ENCODE measurements at regions not wholly inside any gene's neighbourhood (a gene's known extent, or its start where the extent isn't known, plus 50 kb on each side); places are given as distances from the start of the nearest gene placed in this dataset.

DNA sequence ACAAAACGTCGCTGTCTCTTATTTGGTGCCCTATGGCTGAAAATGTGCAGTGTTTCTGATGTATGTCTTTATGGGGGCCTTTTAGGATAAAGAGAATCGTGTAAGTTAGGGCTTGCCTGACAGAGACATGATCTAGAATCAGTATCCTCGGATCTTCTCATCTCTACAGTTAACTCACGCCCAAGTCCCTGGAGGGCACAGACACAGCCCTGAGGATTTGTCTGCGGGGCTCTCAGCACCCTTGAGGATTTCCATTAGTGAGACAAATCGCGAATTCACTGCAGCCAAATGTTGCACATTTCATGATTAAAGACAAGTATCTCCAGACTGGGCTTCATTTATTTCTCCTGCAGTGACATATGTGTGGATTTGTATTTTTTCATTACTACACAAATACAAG, 552.7 kb downstream of the C6orf118 start:
- Mint-ChIP-seq H3K36me3 (ENCODE audit: insufficient read depth, unreplicated experiment) (no peaks in the 10 kb centered on the region), H3K27ac (ENCODE audit: low read depth, unreplicated experiment) (no peak overlapping the region), H3K9me3 (ENCODE audit: unreplicated experiment) (peaks cover 5% of the 10 kb centered on the region), H3K4me3 (ENCODE audit: unreplicated experiment) (no peak overlapping the region), H3K4me1 (ENCODE audit: insufficient read depth, unreplicated experiment) (peaks cover 4% of the 10 kb centered on the region), H3K27me3 (ENCODE audit: insufficient read depth, unreplicated experiment) (no peaks in the 10 kb centered on the region)
- TF ChIP-seq, protein P1, sequence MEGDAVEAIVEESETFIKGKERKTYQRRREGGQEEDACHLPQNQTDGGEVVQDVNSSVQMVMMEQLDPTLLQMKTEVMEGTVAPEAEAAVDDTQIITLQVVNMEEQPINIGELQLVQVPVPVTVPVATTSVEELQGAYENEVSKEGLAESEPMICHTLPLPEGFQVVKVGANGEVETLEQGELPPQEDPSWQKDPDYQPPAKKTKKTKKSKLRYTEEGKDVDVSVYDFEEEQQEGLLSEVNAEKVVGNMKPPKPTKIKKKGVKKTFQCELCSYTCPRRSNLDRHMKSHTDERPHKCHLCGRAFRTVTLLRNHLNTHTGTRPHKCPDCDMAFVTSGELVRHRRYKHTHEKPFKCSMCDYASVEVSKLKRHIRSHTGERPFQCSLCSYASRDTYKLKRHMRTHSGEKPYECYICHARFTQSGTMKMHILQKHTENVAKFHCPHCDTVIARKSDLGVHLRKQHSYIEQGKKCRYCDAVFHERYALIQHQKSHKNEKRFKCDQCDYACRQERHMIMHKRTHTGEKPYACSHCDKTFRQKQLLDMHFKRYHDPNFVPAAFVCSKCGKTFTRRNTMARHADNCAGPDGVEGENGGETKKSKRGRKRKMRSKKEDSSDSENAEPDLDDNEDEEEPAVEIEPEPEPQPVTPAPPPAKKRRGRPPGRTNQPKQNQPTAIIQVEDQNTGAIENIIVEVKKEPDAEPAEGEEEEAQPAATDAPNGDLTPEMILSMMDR (IDR thresholded peaks at IDR 0.05; ENCODE audit: unreplicated experiment) = no peak
- ChIA-PET POLR2A (no interaction called here), CTCF (no interaction called here)
- intact Hi-C loops (cut with micrococcal nuclease) = no loop called here
- BruUV-seq (replicated peaks) = no TSS peak
- no peak for DNase-seq (ENCODE audit: unreplicated experiment)

DNA sequence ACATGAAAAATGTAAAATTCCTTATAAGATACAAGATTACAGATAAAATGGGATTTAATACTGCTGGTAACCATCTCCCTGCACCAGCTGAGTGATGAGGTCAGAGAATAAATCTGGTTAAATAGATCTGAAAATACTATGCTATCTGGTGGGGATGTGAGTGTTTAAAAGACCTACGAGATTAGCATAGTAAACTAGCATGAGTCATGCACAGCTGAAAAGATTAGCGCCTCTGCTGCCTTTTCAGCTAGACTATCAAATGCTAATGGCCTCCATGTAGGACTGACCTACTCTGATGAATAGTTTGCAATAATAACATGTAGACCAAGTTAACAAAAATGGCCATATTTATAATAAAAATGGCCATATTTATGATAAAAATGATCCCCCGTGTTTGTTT, 553.3 kb downstream of the C6orf118 start:
- BruUV-seq (replicated peaks) = no TSS peak
- CTCF ChIA-PET = no interaction called here
- TF ChIP-seq, protein P1 (IDR thresholded peaks at IDR 0.05; ENCODE audit: unreplicated experiment) = no peak
- Mint-ChIP-seq H3K36me3 (ENCODE audit: insufficient read depth, unreplicated experiment) (no peaks in the 10 kb centered on the region), H3K4me3 (ENCODE audit: unreplicated experiment) (no peak overlapping the region), H3K27me3 (ENCODE audit: insufficient read depth, unreplicated experiment) (no peaks in the 10 kb centered on the region), H3K4me1 (ENCODE audit: insufficient read depth, unreplicated experiment) (no peaks in the 10 kb centered on the region), H3K27ac (ENCODE audit: low read depth, unreplicated experiment) (no peak overlapping the region), H3K9me3 (ENCODE audit: unreplicated experiment) (no peaks in the 10 kb centered on the region)
- intact Hi-C loops (cut with micrococcal nuclease) = no loop called here
- POLR2A ChIA-PET = no interaction called here
- no peak for DNase-seq (ENCODE audit: unreplicated experiment)

DNA sequence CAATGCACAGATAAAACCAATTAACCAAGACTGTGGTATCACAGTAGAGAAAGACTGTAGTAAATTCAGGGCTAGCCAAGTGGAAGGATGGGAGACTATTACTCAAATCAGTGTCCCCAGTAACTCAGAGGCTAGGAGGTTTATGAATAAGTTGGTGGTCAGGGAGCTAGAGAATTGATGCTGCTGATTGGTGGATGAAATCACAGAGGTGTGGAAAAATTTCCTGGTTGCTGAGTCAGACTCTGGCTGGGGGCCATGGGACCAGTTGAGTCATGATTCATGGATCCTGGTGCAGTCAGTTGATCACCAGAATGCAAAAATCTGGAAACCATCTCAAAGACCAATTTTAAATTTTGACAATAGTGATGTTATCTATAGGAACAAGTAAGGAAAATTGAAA, 555.9 kb downstream of the C6orf118 start:
- Mint-ChIP-seq H3K27me3 (ENCODE audit: insufficient read depth, unreplicated experiment) (no peaks in the 10 kb centered on the region), H3K27ac (ENCODE audit: low read depth, unreplicated experiment) (no peak overlapping the region), H3K9me3 (ENCODE audit: unreplicated experiment) (no peaks in the 10 kb centered on the region), H3K36me3 (ENCODE audit: insufficient read depth, unreplicated experiment) (no peaks in the 10 kb centered on the region), H3K4me1 (ENCODE audit: insufficient read depth, unreplicated experiment) (peaks cover 14% of the 10 kb centered on the region), H3K4me3 (ENCODE audit: unreplicated experiment) (no peak overlapping the region)
- intact Hi-C loops (cut with micrococcal nuclease) = no loop called here
- peak; percentile 88 for DNase-seq (ENCODE audit: unreplicated experiment)
- no TSS peak for BruUV-seq (replicated peaks)
- ChIA-PET CTCF (no interaction called here), POLR2A (interaction anchor here (1.2 kb wide), 2 partner anchors 9 to 15 kb away, joined by 3 to 4 read pairs; no protein-coding TSS in a partner anchor)
- TF ChIP-seq, protein P1 (IDR thresholded peaks at IDR 0.05; ENCODE audit: unreplicated experiment) = no peak

DNA sequence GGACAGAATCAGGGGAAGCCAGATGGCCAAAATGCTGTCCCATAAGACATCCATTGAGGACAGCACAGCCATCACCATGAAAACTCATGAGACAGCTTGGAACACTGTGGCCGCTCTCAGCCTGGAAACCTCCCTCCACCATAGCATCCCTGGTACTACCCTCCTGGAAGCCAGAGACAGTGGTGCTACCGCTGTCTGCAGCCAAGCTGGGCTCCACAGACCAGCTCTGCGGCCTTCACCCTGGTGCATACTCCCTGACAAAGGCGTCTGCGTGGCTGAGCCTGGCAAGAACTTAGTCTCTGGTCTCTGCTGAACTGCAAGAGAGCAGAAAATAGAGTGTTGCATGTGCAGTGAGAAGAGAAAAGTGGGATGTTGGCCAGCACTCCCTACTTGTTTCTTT, 558.0 kb downstream of the C6orf118 start:
- H3K9me3 Mint-ChIP-seq (ENCODE audit: unreplicated experiment) = no peaks in the 10 kb centered on the region
- intact Hi-C loops (cut with micrococcal nuclease) = no loop called here
- H3K27me3 Mint-ChIP-seq (ENCODE audit: insufficient read depth, unreplicated experiment) = no peaks in the 10 kb centered on the region
- H3K27ac Mint-ChIP-seq (ENCODE audit: low read depth, unreplicated experiment) = no peak overlapping the region
- no TSS peak for BruUV-seq (replicated peaks)
- no peak overlapping the region for H3K4me3 Mint-ChIP-seq (ENCODE audit: unreplicated experiment)
- ChIA-PET CTCF (no interaction called here), POLR2A (no interaction called here)
- H3K36me3 Mint-ChIP-seq (ENCODE audit: insufficient read depth, unreplicated experiment) = no peaks in the 10 kb centered on the region
- H3K4me1 Mint-ChIP-seq (ENCODE audit: insufficient read depth, unreplicated experiment) = peaks cover 14% of the 10 kb centered on the region
- no peak for DNase-seq (ENCODE audit: unreplicated experiment)
- TF ChIP-seq, protein P1 (IDR thresholded peaks at IDR 0.05; ENCODE audit: unreplicated experiment) = no peak
